A673 (cell line): ENCODE measurements at regions not wholly inside any gene's neighbourhood (a gene's known extent, or its start where the extent isn't known, plus 50 kb on each side); places are given as distances from the start of the nearest gene placed in this dataset.

Source experiments
- BruUV-seq: library from RNA; stranded (reverse); fragments of 400-500 nt; replicated peaks from 2 replicates; lab custom pipeline; 2021; lab: Mats Ljungman, UMichigan
- CTCF ChIA-PET: fragments of 300-600 bp; sonication (Branson Sonifier 250); formaldehyde crosslinking; loops from one replicate; lab custom pipeline; 2022; ENCODE audit warnings: antibody characterized with exemption; lab: Charles Lee
- POLR2A ChIA-PET: fragments of 300-600 bp; sonication (Branson Sonifier 250); formaldehyde crosslinking; loops from one replicate; lab custom pipeline; 2022; ENCODE audit warnings: antibody characterized with exemption; ENCODE audit not compliant: low non-redundant PET; lab: Charles Lee
- DNase-seq: peaks from one replicate; pipeline ENCODE4 v3.0.0-alpha.2; 2015; ENCODE audit warnings: low spot score
- H3K27ac ChIP-seq: fragments of 200-600 bp; sonication (generic); 2 replicates; pipeline ENCODE4 v1.5.1; 2016; ENCODE audit warnings: mixed run types, low read depth, mild to moderate bottlenecking, mixed read lengths, antibody characterized with exemption, low read length; ENCODE audit not compliant: poor library complexity, severe bottlenecking
- H3K27me3 ChIP-seq: fragments of 200-600 bp; sonication (generic); replicated peaks from 2 replicates; pipeline ENCODE4 v1.6.1; 2017; ENCODE audit warnings: mixed run types, low read depth, mild to moderate bottlenecking, mixed read lengths, antibody characterized with exemption, low read length; ENCODE audit not compliant: insufficient read depth, poor library complexity
- H3K36me3 ChIP-seq: fragments of 200-600 bp; sonication (generic); 2 replicates; pipeline ENCODE4 v1.6.1; 2016; ENCODE audit warnings: mixed run types, mild to moderate bottlenecking, mixed read lengths, antibody characterized with exemption, low read length; ENCODE audit not compliant: insufficient read depth, poor library complexity, severe bottlenecking
- H3K4me1 ChIP-seq: fragments of 200-600 bp; sonication (generic); 2 replicates; pipeline ENCODE4 v1.6.1; 2017; ENCODE audit warnings: mixed run types, mild to moderate bottlenecking, mixed read lengths, antibody characterized with exemption, low read length; ENCODE audit not compliant: insufficient read depth, poor library complexity, severe bottlenecking
- H3K4me3 ChIP-seq: fragments of 200-600 bp; sonication (generic); 2 replicates; pipeline ENCODE4 v1.5.1; 2016; ENCODE audit warnings: low read depth, mixed run types, mild to moderate bottlenecking, mixed read lengths, low read length; ENCODE audit not compliant: poor library complexity, severe bottlenecking
- H3K9me3 ChIP-seq: fragments of 200-600 bp; sonication (generic); 2 replicates; pipeline ENCODE4 v1.6.1; 2016; ENCODE audit warnings: mixed run types, low read depth, mild to moderate bottlenecking, mixed read lengths, antibody characterized with exemption, low read length; ENCODE audit not compliant: poor library complexity, severe bottlenecking
- EZH2 ChIP-seq: fragments of 200-600 bp; sonication (generic); IDR thresholded peaks from 2 replicates; pipeline ENCODE4 v1.6.1; 2017; ENCODE audit warnings: borderline replicate concordance, low read depth, mild to moderate bottlenecking, mixed read lengths, antibody characterized with exemption, low read length; ENCODE audit not compliant: poor library complexity, severe bottlenecking
- intact Hi-C: fragments of 100-400 bp; cut with micrococcal nuclease; formaldehyde crosslinking; loops from one replicate; pipeline ENCODE4 v1.10.0; 2022; ENCODE audit not compliant: unreplicated experiment
- TF ChIP-seq, protein P1 (sequence below): fragments of 300-800, 200-600 bp; sonication (generic); conservative IDR thresholded peaks from 2 replicates; pipeline ENCODE4 v1.5.1; 2017; ENCODE audit warnings: low read depth, mild to moderate bottlenecking, antibody characterized with exemption, low read length, moderate library complexity, mixed read lengths

DNA sequence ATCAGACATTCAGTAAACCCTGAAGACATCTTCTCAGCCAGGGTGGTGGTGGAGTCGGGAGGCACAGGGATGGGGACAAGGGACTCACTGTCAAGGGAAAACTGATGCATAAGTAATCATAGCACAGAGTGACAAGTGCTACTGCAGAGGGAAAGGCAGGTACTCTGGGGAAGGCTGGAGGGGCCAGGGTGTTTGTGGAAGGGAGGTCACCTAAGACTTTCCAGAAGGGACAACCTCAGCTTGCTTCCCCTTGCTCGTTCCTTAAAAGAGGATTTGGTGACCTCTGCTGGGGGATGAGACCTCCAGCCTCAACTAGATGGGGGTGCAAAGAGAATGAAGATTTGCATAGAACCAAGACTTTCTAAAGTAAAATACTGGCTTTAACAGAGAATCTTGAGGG lies 99.5 kb downstream of the SLC4A3 start:
- CTCF ChIA-PET, result no interaction called here
- Histone ChIP-seq H3K27ac (no peak overlapping the region), H3K27me3 (no peaks in the 10 kb centered on the region), H3K4me1 (peaks cover 31% of the 10 kb centered on the region), H3K4me3 (no peak overlapping the region), H3K9me3 (no peaks in the 10 kb centered on the region), H3K36me3 (no peaks in the 10 kb centered on the region)
- POLR2A ChIA-PET, result no interaction called here
- intact Hi-C loops, result no loop called here
- BruUV-seq, result no TSS peak
- DNase-seq, result peak; percentile 54
- no peak for TF ChIP-seq EZH2
- TF ChIP-seq, protein P1, sequence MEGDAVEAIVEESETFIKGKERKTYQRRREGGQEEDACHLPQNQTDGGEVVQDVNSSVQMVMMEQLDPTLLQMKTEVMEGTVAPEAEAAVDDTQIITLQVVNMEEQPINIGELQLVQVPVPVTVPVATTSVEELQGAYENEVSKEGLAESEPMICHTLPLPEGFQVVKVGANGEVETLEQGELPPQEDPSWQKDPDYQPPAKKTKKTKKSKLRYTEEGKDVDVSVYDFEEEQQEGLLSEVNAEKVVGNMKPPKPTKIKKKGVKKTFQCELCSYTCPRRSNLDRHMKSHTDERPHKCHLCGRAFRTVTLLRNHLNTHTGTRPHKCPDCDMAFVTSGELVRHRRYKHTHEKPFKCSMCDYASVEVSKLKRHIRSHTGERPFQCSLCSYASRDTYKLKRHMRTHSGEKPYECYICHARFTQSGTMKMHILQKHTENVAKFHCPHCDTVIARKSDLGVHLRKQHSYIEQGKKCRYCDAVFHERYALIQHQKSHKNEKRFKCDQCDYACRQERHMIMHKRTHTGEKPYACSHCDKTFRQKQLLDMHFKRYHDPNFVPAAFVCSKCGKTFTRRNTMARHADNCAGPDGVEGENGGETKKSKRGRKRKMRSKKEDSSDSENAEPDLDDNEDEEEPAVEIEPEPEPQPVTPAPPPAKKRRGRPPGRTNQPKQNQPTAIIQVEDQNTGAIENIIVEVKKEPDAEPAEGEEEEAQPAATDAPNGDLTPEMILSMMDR, result peak; percentile 34; the same call in 1 of the 2 replicates

DNA sequence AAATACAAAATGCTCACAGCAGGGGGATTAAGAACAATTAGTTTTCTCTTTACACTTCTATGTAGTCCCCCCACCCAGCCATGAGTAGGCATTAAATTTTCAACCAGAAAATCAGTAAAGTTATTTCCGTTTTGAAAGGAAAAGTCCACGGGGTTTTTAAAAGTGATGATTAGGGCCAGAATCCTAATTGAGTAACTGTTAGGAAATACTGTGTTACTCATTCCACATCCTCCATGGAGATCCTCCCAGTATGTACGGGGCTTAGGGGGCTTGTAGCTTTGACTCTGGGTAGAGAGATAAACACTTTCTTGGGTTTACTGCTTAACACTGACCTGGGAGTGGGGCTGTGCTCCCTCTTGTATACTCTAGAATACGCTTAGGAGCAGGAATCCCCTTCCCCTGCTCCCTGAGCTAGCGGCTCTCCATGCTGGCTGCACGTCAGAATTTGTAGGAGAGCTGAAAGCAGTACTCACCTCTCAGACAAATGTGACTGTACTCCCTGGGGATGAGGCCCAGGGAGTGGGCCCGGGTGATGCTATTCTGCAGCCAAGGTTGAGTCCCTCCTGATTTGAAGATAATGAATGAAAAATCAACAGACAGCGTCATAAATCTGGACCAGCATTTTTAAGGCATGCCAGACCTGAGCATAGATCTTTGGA lies 100.5 kb downstream of the SLC4A3 start:
- peak overlapping the region; percentile 13 for H3K27ac ChIP-seq
- no peaks in the 10 kb centered on the region for H3K27me3 ChIP-seq
- POLR2A ChIA-PET, result no interaction called here
- H3K36me3 ChIP-seq, result no peaks in the 10 kb centered on the region
- no peak overlapping the region for H3K4me3 ChIP-seq
- no peaks in the 10 kb centered on the region for H3K9me3 ChIP-seq
- BruUV-seq, result no TSS peak
- peak; percentile 87 for DNase-seq
- TF ChIP-seq EZH2, result no peak
- TF ChIP-seq, protein P1, result no peak
- peaks cover 31% of the 10 kb centered on the region for H3K4me1 ChIP-seq
- CTCF ChIA-PET, result no interaction called here
- intact Hi-C loops, result no loop called here

DNA sequence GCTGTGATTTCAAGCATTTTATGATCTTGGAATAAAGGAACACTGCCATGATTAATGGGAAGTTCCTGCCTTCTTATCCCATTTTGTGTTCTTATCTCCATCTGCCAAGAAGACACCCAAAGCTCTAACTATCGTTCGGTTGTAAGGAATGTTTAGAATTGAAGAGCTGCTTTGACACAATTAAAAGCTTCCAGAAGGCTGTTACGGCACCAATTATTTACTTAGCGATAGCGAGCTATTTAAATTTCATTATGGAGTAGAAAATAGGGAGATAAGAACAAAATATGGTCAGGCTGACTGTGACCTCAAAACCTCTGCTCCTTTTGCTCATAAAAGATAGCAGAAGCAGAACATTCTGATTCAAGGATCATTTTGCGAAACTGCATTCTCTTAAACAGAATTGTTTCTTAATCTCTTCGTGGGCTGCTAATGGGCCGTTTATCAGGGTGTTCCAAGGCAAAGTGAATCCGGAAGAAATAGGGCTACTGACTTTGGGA lies 101.6 kb downstream of the SLC4A3 start:
- intact Hi-C loops, result no loop called here
- BruUV-seq, result no TSS peak
- DNase-seq, result peak; percentile 35
- ChIA-PET POLR2A (no interaction called here), CTCF (no interaction called here)
- no peak for TF ChIP-seq EZH2
- TF ChIP-seq, protein P1, result no peak
- Histone ChIP-seq H3K9me3 (no peaks in the 10 kb centered on the region), H3K4me3 (no peak overlapping the region), H3K27ac (peak overlapping the region; percentile 7), H3K4me1 (peaks cover 31% of the 10 kb centered on the region), H3K36me3 (no peaks in the 10 kb centered on the region), H3K27me3 (no peaks in the 10 kb centered on the region)
